GM18868 (cell line): ENCODE measurements at regions not wholly inside any gene's neighbourhood (a gene's known extent, or its start where the extent isn't known, plus 50 kb on each side); places are given as distances from the start of the nearest gene placed in this dataset.
"Not testable (repeated sequence)": the region's sequence is repeated elsewhere in the genome, so short reads cannot be mapped to it uniquely, and the experiment has no call there.

Experiments used
- ATAC-seq: cut with Tn5 transposase; IDR thresholded peaks from one replicate; pipeline ENCODE4 v1.9.1; 2021; ENCODE audit warnings: mild to moderate bottlenecking, moderate library complexity; ENCODE audit not compliant: unreplicated experiment

DNA sequence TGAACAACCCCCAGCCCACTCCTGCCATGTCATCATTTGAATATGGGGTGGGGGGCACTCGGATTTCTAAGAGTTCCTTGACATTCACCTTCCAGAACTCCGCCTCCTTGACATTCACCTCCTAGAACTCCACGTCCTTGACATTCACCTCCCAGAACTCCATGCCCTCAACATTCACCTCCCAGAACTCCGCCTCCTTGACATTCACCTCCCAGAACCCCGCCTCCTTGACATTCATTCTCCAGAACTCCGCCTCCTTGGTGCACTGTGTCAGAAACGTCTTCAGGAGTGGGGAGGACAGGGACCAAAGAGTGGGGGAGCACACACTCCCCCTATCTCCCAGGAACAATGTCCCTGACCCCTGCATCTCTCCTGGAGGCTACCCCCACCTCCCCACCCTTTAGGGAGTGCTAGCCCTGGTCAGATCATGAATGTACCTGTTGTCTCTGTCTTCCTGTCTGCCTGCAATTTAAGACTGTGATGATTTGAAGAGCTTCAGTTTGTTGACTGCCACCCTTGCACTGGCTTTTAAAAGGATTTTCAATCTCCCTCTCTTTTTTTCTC lies 110.1 kb downstream of the NPTX2 start:
- ATAC-seq: no peak

- ATAC-seq: no peak
Measured at GRCh38 chr7:98728555-98728954, 111.5 kb downstream of the NPTX2 start.

DNA sequence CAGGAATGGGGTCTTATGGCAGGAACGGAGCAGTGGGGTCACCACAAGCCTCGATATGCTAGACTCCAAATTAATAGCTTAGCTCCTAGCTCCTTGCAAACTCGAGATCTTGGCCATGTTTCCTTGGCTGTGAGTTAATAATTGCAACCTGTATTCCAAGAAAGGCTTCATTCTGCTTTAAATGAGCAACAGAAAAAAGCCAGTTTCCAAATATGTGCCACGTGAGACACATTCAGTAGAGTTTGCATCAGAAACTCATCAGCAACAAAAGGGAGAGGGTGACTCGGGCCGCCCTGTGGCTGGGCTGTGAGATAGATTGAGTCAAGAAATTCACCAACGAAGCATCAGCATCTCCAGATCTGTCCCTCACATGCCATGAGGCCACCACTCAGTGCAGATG lies 112.0 kb downstream of the NPTX2 start:
- ATAC-seq: no peak

DNA sequence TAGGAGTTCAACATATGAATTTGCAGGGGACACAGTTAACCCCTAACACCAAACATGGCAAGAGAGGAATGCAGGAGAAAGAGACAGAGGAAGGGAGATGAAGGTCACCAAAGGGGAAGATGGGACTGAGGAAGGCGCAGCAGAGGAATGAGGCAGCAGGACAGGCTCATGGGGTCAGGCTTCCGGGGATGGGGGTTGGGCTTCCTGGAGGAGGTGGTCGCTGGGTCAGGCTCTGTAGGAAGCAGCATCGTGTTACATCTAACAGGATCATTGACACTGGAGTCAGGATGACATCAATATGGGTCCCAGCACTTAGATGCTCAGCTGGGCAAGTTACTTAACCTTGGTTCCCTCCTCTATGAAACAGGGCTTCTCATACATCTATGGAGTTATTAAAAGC lies 113.2 kb downstream of the NPTX2 start:
- no peak for ATAC-seq

DNA sequence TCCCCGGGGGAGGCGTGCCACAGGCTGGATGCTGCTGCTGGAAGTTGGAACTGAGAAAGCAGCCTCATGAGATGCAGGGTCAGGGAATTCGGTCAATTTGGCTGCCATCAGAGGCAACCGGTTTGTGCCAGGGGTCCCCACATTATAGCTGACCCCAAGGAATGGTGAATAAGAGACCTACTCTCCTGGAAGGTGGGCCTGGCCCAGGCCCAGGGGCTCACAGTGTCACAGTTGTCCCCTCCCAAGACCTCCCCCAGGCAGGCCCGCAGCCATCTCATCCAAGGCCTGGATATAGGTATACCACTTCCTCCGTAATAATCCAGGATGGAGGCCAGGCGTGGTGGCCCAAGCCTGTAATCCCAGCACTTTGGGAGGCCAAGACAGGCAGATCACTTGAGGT lies 114.6 kb downstream of the NPTX2 start:
- no peak for ATAC-seq

GRCh38 chr7:98733036-98733435 lies 116.0 kb downstream of the NPTX2 start:
- ATAC-seq: no peak

DNA sequence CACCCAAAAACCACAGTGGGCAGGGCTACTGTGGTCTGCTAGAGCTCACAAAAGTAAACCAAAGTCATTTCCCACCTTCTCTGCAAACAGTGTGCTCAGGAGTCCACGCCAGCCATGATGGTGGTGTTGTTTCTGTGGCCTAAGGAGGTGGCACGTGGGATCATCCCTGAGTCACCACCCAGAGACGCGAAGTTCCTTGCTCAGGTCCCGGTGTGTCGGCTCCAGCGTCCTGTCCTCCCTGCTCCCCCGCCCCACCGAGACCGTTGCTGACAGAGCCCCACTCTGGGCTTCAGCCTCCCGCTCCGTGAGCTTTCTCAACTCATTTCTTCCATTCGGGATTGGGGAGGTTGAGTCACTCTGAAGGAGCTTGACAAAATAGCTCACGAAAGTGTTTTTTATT lies 118.7 kb downstream of the NPTX2 start:
- ATAC-seq: no peak

DNA sequence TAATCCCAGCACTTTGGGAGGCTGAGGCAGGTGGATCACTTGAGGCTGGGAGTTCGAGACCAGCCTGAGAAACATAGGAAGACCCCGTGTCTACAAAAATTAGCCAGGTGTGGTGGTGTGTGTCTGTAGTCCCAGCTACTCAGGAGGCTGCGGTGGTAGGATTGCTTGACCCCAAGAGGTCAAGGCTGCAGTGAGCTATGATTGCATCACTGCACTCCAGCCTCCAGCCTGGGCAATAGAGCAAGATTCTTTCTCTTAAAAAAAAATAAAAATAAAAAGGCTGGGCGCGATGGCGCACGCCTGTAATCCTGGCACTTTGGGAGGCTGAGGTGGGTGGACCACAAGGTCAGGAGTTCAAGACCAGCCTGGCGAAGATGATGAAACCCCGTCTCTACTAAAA lies 119.4 kb downstream of the NPTX2 start:
- ATAC-seq: not testable (repeated sequence)

GRCh38 chr7:98737176-98737575 lies 120.1 kb downstream of the NPTX2 start:
- no peak for ATAC-seq

GRCh38 chr7:98740643-98741042 lies 123.6 kb downstream of the NPTX2 start:
- ATAC-seq: no peak

GRCh38 chr7:98745722-98746318 lies 124.0 kb downstream of the TMEM130 start:
- ATAC-seq: no peak

DNA sequence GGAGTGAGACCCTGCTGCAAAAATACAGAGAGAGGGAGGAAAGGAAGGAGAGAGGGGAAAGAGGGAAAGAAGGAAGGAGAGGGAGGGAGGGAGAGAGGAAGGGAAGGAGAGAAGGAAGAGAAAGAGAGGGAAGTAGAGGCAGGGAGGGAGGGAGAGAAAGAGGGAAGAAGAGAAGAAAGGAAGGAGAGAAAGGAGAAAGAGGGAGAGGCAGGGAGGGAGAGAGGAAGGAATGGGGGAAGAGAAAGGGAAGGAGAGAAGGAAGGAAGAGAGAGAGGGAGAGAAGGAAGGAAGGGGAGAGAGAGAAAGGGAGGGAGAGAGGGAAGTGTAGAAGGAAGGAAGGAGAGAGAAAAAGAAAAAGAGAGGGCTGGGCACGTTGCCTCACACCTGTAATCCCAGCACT lies 121.7 kb downstream of the TMEM130 start:
- no peak for ATAC-seq

GRCh38 chr7:98753176-98753575 lies 116.6 kb downstream of the TMEM130 start:
- ATAC-seq: no peak

- ATAC-seq: no peak
Measured at GRCh38 chr7:98753989-98754479, 115.8 kb downstream of the TMEM130 start.

GRCh38 chr7:98755138-98755898 lies 114.5 kb downstream of the TMEM130 start:
- no peak for ATAC-seq

GRCh38 chr7:98758157-98758556 lies 111.7 kb downstream of the TMEM130 start:
- ATAC-seq: no peak

DNA sequence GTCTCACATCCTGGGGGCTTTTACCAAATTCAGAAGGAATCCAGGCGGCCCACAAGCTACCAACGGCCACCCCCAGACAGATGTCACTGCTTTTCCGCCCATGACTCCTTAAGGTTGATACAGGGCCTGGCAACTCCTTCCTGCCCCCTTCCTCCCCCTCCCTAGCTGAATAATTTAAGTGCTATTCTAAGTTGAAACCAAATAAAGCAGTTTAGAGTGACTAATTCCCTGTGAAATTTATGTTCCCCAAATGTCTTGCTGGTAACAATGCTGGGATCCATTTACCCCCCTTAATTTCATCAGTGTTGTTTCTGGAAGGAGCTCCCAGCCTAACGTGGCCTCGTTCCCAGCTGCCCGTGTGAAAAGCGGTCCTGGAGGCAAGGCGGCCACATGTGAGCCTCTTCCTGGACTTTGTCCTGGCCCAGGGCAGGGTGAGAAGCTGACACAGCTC lies 109.6 kb downstream of the TMEM130 start:
- no peak for ATAC-seq

GRCh38 chr7:98761225-98761624 lies 108.6 kb downstream of the TMEM130 start:
- no peak for ATAC-seq

- ATAC-seq: no peak
Measured at GRCh38 chr7:98762620-98763019, 107.2 kb downstream of the TMEM130 start.

DNA sequence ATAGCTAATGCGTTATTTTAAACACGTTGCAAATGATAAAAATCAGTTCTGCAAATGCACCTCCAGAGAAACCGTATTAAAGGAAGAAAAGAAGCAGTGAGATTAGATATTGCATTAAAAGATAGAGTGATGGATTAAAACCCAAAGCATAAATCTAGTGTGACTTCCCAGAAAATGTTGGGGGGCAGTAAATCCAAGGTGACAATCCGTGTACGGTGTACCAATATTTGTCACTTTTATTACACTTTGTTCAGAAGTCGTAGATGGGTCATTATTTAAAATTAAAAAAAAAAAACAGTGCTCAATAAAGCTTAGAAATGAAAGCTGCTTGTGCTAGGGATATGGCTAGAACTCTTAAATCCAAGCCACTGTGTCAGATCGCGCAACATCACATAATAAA lies 106.4 kb downstream of the TMEM130 start:
- ATAC-seq: no peak

- no peak for ATAC-seq
Measured at GRCh38 chr7:98764946-98765345, 104.9 kb downstream of the TMEM130 start.

DNA sequence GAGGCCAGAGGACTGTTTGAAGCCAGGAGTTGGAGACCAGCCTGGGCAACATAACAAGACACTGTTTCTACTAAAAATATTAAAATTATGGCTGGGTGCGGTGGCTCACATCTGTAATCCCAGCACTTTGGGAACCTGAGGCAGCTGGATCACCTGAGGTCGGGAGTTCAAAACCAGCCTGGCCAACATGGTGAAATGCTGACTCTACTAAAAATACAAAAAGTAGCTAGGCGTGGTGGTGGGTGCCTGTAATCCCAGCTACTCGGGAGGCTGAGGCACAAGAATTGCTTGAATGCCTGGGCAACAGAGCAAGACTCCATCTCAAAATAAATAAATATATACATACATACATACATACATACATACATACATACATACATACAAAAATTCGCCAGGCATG lies 99.7 kb downstream of the TMEM130 start:
- ATAC-seq: not testable (repeated sequence)
